GM23338 (cell line): ENCODE measurements at regions not wholly inside any gene's neighbourhood (a gene's known extent, or its start where the extent isn't known, plus 50 kb on each side); places are given as distances from the start of the nearest gene placed in this dataset.

Source experiments
- ATAC-seq: fragments of 200-7000 bp; cut with Tn5 transposase; 3 replicates; pipeline ENCODE4 v1.9.1; 2020
- DNase-seq: peaks from one replicate; pipeline ENCODE4 v3.0.0-alpha.2; 2015; ENCODE audit warnings: low spot score
- H2AFZ ChIP-seq: fragments of 200-600 bp; sonication (generic); 2 replicates; pipeline ENCODE4 v1.8.0; 2016; ENCODE audit warnings: antibody characterized with exemption, mild to moderate bottlenecking, moderate library complexity
- H3F3A ChIP-seq: fragments of 200-600 bp; sonication (generic); replicated peaks from 2 replicates; pipeline ENCODE4 v1.8.0; 2017; ENCODE audit warnings: antibody characterized with exemption, mixed run types, low read depth
- H3K27ac ChIP-seq: fragments of 200-600 bp; sonication (generic); 2 replicates; pipeline ENCODE4 v1.6.1; 2016; ENCODE audit warnings: low read depth
- H3K27me3 ChIP-seq: fragments of 200-600 bp; sonication (generic); 2 replicates; pipeline ENCODE4 v1.8.0; 2016; ENCODE audit warnings: mild to moderate bottlenecking, mixed run types, moderate library complexity; ENCODE audit not compliant: insufficient read depth
- H3K36me3 ChIP-seq: fragments of 200-600 bp; sonication (generic); 2 replicates; pipeline ENCODE4 v1.8.0; 2016; ENCODE audit warnings: mild to moderate bottlenecking; ENCODE audit not compliant: insufficient read depth
- H3K4me1 ChIP-seq: fragments of 200-600 bp; sonication (generic); 2 replicates; pipeline ENCODE4 v1.8.0; 2016; ENCODE audit warnings: mild to moderate bottlenecking, moderate library complexity; ENCODE audit not compliant: insufficient read depth
- H3K4me2 ChIP-seq: fragments of 200-600 bp; sonication (generic); 2 replicates; pipeline ENCODE4 v1.7.1; 2017; ENCODE audit warnings: mixed run types
- H3K4me3 ChIP-seq: fragments of 200-600 bp; sonication (generic); 2 replicates; pipeline ENCODE4 v1.6.1; 2016; ENCODE audit warnings: mixed run types
- H3K79me2 ChIP-seq: fragments of 200-600 bp; sonication (generic); replicated peaks from 2 replicates; pipeline ENCODE4 v1.8.0; 2017; ENCODE audit warnings: mild to moderate bottlenecking; ENCODE audit not compliant: insufficient read depth
- H3K9me2 ChIP-seq: fragments of 200-600 bp; sonication (generic); 2 replicates; pipeline ENCODE4 v1.8.0; 2017; ENCODE audit not compliant: insufficient read depth
- H4K20me1 ChIP-seq: fragments of 200-600 bp; sonication (generic); replicated peaks from 2 replicates; pipeline ENCODE4 v1.8.0; 2017; ENCODE audit warnings: mild to moderate bottlenecking; ENCODE audit not compliant: insufficient read depth
- H3K27ac Mint-ChIP-seq: 2 replicates; pipeline ENCODE4 v1.8.0; 2020; ENCODE audit warnings: inconsistent platforms, mild to moderate bottlenecking, moderate library complexity, mixed read lengths
- H3K27me3 Mint-ChIP-seq: 3 replicates; pipeline ENCODE4 v1.8.0; 2022; ENCODE audit warnings: low read depth, mild to moderate bottlenecking, moderate library complexity, mixed read lengths, inconsistent platforms; ENCODE audit not compliant: insufficient read depth, poor library complexity
- H3K36me3 Mint-ChIP-seq: 3 replicates; pipeline ENCODE4 v1.8.0; 2021; ENCODE audit warnings: low read depth, mild to moderate bottlenecking, inconsistent platforms, moderate library complexity, mixed read lengths
- H3K4me1 Mint-ChIP-seq: 3 replicates; pipeline ENCODE4 v1.8.0; 2020; ENCODE audit warnings: mild to moderate bottlenecking, inconsistent platforms, mixed read lengths
- H3K4me3 Mint-ChIP-seq: 3 replicates; pipeline ENCODE4 v1.8.0; 2021; ENCODE audit warnings: moderate library complexity, mild to moderate bottlenecking, inconsistent platforms, mixed read lengths
- H3K9me3 Mint-ChIP-seq: 3 replicates; pipeline ENCODE4 v1.8.0; 2020; ENCODE audit warnings: moderate library complexity, mild to moderate bottlenecking, inconsistent platforms, mixed read lengths
- CREB1 ChIP-seq: fragments of 250-450 bp; sonication (Bioruptor Pico); IDR thresholded peaks from 2 replicates; pipeline ENCODE4 v1.5.0; 2020; ENCODE audit warnings: low read depth, mild to moderate bottlenecking, moderate library complexity
- CTCF ChIP-seq, 2 experiments: fragments of 200-600 bp in 1 of 2; sonication (generic) in 1 of 2; conservative IDR thresholded peaks; 2 replicates each; pipeline versions ENCODE4 v1.5.1 to v1.6.1; 2016 to 2017; ENCODE audit warnings: antibody characterized with exemption in 2 of 2, low read depth in 2 of 2, mild to moderate bottlenecking in 2 of 2, moderate library complexity in 1 of 2
- ETS1 ChIP-seq: IDR thresholded peaks from 2 replicates; pipeline ENCODE4 v1.6.1; 2016; ENCODE audit warnings: antibody characterized with exemption
- EZH2 ChIP-seq: fragments of 200-600 bp; sonication (generic); IDR thresholded peaks from one replicate; pipeline ENCODE4 v1.8.0; 2017; ENCODE audit warnings: antibody characterized with exemption, mild to moderate bottlenecking, low read depth; ENCODE audit not compliant: unreplicated experiment
- EZH2phosphoT487 ChIP-seq: fragments of 200-600 bp; sonication (generic); IDR thresholded peaks from one replicate; pipeline ENCODE4 v1.8.1; 2018; ENCODE audit warnings: antibody characterized with exemption; ENCODE audit not compliant: unreplicated experiment
- JUNB ChIP-seq: IDR thresholded peaks from one replicate; pipeline ENCODE4 v1.6.1; 2016; ENCODE audit warnings: antibody characterized with exemption; ENCODE audit not compliant: unreplicated experiment
- NANOG ChIP-seq: IDR thresholded peaks from 2 replicates; pipeline ENCODE4 v1.6.1; 2016; ENCODE audit warnings: antibody characterized with exemption, borderline replicate concordance
- POLR2AphosphoS5 ChIP-seq: IDR thresholded peaks from 2 replicates; pipeline ENCODE4 v1.6.1; 2016; ENCODE audit warnings: antibody characterized with exemption, low read depth
- STAT1 ChIP-seq: IDR thresholded peaks from one replicate; pipeline ENCODE4 v1.6.1; 2016; ENCODE audit warnings: antibody characterized with exemption; ENCODE audit not compliant: unreplicated experiment
- ZNF114 ChIP-seq: fragments of 250-450 bp; sonication (Bioruptor Pico); IDR thresholded peaks from 2 replicates; pipeline ENCODE4 v1.5.0; 2020; ENCODE audit warnings: mild to moderate bottlenecking, moderate library complexity
- ZNF331 ChIP-seq: fragments of 250-450 bp; sonication (Bioruptor Pico); IDR thresholded peaks from 2 replicates; pipeline ENCODE4 v1.5.0; 2020; ENCODE audit warnings: low read depth, mild to moderate bottlenecking, moderate library complexity
- ZNF462 ChIP-seq: fragments of 250-450 bp; sonication (Bioruptor Pico); IDR thresholded peaks from 2 replicates; pipeline ENCODE4 v1.5.0; 2020; ENCODE audit warnings: mild to moderate bottlenecking, moderate library complexity
- TF ChIP-seq, protein P1 (sequence below): IDR thresholded peaks from one replicate; pipeline ENCODE4 v1.6.1; 2018; ENCODE audit warnings: antibody characterized with exemption; ENCODE audit not compliant: unreplicated experiment

DNA sequence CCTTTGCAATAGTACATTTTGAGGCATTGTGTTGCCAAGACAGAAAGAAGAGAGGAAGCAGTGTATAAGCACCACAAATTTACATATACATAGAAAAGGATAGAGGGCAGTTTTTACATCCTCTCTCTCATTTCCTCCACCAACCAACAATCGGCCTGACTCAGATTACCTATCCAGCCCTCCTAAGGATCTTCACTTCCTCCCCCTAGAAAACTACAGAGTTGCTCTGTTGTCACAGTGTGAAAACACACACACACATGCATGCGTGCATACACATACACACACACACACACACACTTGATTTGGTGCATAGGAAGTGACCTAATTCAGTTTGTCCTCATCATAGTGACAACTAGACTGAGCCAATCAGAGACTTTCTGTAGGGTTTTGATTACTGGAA is 98.8 kb upstream of the SPRY1 start:
- peaks cover 27% of the 10 kb centered on the region for H3K4me1 ChIP-seq
- Mint-ChIP-seq H3K9me3 (no peaks in the 10 kb centered on the region), H3K27ac (no peak overlapping the region), H3K36me3 (peaks cover 3% of the 10 kb centered on the region; the same call in 1 of the 3 replicates), H3K27me3 (no peaks in the 10 kb centered on the region), H3K4me3 (no peak overlapping the region), H3K4me1 (peaks cover 46% of the 10 kb centered on the region)
- no peaks in the 10 kb centered on the region for H4K20me1 ChIP-seq
- 0 out of 2 replicates have a peak overlapping the region, but pooled peaks have one; percentile 8 for H3K27ac ChIP-seq
- H3K79me2 ChIP-seq: no peaks in the 10 kb centered on the region
- H3K4me2 ChIP-seq: no peak overlapping the region
- peaks cover 3% of the 10 kb centered on the region; the same call in 1 of the 2 replicates for H3K9me2 ChIP-seq
- H3K36me3 ChIP-seq: no peaks in the 10 kb centered on the region
- no peaks in the 10 kb centered on the region for H3F3A ChIP-seq
- no peaks in the 10 kb centered on the region for H3K27me3 ChIP-seq
- ATAC-seq (no peak), DNase-seq (peak; percentile 33)
- TF ChIP-seq CREB1 (CRISPR knock-in tag) (no peak), NANOG (no peak), ZNF331 (CRISPR knock-in tag) (no peak), POLR2AphosphoS5 (no peak), ZNF462 (CRISPR knock-in tag) (no peak), JUNB (no peak), CTCF (conservative IDR thresholded peaks at IDR 0.05; ENCODE audit: low read depth in 2 of 2) (no peak), STAT1 (no peak), ZNF114 (CRISPR knock-in tag) (no peak), EZH2phosphoT487 (no peak), EZH2 (no peak), ETS1 (no peak)
- TF ChIP-seq, protein P1, sequence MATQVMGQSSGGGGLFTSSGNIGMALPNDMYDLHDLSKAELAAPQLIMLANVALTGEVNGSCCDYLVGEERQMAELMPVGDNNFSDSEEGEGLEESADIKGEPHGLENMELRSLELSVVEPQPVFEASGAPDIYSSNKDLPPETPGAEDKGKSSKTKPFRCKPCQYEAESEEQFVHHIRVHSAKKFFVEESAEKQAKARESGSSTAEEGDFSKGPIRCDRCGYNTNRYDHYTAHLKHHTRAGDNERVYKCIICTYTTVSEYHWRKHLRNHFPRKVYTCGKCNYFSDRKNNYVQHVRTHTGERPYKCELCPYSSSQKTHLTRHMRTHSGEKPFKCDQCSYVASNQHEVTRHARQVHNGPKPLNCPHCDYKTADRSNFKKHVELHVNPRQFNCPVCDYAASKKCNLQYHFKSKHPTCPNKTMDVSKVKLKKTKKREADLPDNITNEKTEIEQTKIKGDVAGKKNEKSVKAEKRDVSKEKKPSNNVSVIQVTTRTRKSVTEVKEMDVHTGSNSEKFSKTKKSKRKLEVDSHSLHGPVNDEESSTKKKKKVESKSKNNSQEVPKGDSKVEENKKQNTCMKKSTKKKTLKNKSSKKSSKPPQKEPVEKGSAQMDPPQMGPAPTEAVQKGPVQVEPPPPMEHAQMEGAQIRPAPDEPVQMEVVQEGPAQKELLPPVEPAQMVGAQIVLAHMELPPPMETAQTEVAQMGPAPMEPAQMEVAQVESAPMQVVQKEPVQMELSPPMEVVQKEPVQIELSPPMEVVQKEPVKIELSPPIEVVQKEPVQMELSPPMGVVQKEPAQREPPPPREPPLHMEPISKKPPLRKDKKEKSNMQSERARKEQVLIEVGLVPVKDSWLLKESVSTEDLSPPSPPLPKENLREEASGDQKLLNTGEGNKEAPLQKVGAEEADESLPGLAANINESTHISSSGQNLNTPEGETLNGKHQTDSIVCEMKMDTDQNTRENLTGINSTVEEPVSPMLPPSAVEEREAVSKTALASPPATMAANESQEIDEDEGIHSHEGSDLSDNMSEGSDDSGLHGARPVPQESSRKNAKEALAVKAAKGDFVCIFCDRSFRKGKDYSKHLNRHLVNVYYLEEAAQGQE: no peak
- H3K4me3 ChIP-seq: no peak overlapping the region
- H2AFZ ChIP-seq: no peak overlapping the region
